Smooth muscle cell of the brain vasculature (primary cell): ENCODE measurements at regions not wholly inside any gene's neighbourhood (a gene's known extent, or its start where the extent isn't known, plus 50 kb on each side); places are given as distances from the start of the nearest gene placed in this dataset.

Experiments used
- DNase-seq: peaks from one replicate; pipeline ENCODE4 v3.0.0-alpha.2; 2012; ENCODE audit warnings: low read depth, low spot score

GRCh38 chr4:106429885-106430284 is 61.3 kb upstream of the GIMD1 start:
- DNase-seq: no peak

- DNase-seq: no peak
Measured at GRCh38 chr4:106426069-106426468, 57.5 kb upstream of the GIMD1 start.

- DNase-seq: no peak
Measured at GRCh38 chr4:106425576-106425975, 57.0 kb upstream of the GIMD1 start.

GRCh38 chr4:106424426-106424825 is 55.8 kb upstream of the GIMD1 start:
- DNase-seq: no peak

GRCh38 chr4:106423791-106424190 is 55.2 kb upstream of the GIMD1 start:
- DNase-seq: no peak

GRCh38 chr4:106422766-106423165 is 54.2 kb upstream of the GIMD1 start:
- DNase-seq: no peak

DNA sequence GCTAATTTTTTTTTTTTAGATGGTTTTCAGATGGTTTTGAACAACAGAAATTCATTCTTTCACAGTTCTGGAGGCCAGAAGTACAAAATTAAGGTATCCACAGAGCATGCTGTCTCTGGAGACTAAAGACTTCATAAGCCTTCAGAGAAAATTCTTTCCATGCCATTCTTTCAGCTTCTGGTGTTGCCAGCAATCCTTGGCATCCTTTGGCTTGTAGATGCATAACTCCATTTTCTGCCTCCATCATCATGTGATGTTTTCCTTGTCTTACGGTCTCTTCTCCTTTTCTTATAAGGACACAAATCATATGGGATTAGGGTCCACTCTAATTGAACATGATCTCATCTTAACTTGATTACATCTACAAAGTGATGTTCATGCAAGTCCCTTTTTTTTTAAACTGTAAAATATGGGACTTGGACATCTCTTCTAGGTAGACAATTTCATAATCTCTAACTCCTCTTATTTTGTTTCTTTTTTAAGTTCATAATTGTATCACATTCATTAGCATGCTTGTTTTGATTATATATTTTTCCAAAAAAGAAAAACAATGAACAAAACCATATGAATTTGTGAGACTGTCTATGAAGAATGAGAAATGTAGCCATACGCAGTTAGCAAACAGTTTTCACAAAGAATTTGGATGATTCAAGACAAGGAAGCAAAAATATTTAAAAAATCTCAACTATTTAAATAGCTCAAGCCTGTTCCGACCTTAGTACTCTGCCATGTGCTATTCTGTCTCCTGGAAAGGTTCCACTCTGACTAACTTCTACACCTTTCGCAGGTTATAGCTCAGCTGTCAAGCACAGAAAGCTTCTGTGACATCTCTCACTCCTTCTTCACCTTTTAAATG is 53.1 kb upstream of the GIMD1 start:
- DNase-seq: no peak

- DNase-seq: no peak
Measured at GRCh38 chr4:106418444-106418843, 49.9 kb upstream of the GIMD1 start.
